KOPT-K1 (cell line): ENCODE measurements at regions not wholly inside any gene's neighbourhood (a gene's known extent, or its start where the extent isn't known, plus 50 kb on each side); places are given as distances from the start of the nearest gene placed in this dataset.

ENCODE experiments used
- H3K27ac ChIP-seq: fragments of 200-600 bp; sonication (generic); 2 replicates; pipeline ENCODE4 v1.5.1; 2016; ENCODE audit warnings: antibody characterized with exemption, mild to moderate bottlenecking, low read depth, low read length; ENCODE audit not compliant: poor library complexity, severe bottlenecking
- H3K36me3 ChIP-seq: fragments of 200-600 bp; sonication (generic); 2 replicates; pipeline ENCODE4 v1.5.1; 2017; ENCODE audit warnings: antibody characterized with exemption, mild to moderate bottlenecking, low read length, moderate library complexity; ENCODE audit not compliant: insufficient read depth
- H3K9me3 ChIP-seq: fragments of 200-600 bp; sonication (generic); 2 replicates; pipeline ENCODE4 v1.5.1; 2017; ENCODE audit warnings: antibody characterized with exemption, low read length, mild to moderate bottlenecking; ENCODE audit not compliant: insufficient read depth, poor library complexity, severe bottlenecking

DNA sequence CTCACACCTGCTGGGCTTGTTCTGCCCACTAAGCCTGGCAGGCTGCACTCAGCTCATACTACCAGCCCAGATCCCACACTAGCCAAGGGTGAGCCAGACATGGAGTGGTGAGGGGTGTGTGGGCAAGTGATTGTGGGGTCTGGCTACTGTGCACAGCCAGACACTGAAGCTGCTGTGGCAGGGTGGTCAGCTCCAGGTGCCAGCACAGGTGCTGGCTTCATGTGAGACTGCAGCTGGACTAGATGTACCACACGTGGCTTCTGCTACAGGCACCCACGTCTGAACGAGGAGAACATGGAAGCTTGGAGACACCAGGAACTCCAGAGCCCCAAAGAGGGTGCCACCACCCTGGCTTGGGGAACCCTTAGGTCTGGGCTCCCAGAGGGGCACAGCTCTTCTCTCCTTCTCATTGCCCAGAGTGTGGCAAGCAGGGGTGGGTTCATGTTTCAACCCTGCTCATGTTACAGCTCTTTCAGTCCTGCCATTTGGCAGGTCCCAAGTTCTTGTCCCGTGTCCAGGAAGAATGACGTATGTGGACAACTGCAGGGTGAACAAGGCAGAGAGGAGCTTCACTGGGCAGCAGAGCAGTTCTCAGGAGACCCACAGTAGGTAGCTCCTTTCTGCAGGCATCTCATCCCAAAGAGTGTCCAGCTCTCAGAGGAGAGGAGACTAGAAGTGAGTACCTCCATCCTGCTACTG, 1624.2 kb upstream of the TMEFF2 start:
- H3K27ac ChIP-seq, result no peak overlapping the region

DNA sequence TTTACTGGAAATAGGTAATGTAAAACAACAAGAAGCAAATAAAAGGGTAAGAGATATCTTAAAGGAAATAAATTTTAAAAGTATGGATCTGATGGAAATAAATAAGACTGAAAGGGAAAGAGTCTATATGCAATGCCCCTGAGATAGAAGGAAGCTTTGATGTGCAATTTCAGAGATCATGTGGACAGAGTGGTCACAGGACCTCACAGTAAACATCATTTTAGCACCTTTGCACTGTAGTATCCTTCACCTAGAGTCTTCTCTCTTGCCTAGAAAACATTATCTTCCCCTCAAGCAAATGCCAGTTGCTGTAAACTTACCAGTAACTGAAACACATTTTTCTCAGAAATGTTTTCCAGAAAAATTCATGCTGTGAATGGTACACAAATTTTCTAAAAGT, 1621.3 kb upstream of the TMEFF2 start:
- Histone ChIP-seq H3K27ac (no peak overlapping the region), H3K9me3 (peaks cover 17% of the 10 kb centered on the region), H3K36me3 (no peaks in the 10 kb centered on the region)

More for the DNA sequence above, 1624.2 kb upstream of the TMEFF2 start:
- no peaks in the 10 kb centered on the region for H3K36me3 ChIP-seq
- H3K9me3 ChIP-seq, result peaks cover 17% of the 10 kb centered on the region

DNA sequence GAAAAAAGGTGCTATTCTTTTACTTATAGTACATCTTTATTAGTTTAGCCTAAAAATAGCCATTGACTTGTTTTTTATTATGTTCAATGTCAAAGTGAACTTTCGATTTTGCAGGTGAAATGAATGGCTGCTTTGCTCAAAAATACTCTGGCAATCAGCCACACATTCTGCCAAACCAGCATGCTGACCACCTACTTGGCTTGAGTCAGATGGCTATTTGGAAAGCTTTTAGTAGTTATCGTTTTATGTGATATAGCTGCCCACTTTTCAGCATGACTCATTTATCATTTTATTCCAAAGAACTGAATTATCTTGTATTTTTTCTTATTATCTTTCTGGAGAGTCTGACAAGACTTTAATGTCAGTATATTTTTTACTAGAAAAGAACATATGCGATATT, 1615.8 kb upstream of the TMEFF2 start:
- H3K27ac ChIP-seq, result no peak overlapping the region
- no peaks in the 10 kb centered on the region for H3K36me3 ChIP-seq

DNA sequence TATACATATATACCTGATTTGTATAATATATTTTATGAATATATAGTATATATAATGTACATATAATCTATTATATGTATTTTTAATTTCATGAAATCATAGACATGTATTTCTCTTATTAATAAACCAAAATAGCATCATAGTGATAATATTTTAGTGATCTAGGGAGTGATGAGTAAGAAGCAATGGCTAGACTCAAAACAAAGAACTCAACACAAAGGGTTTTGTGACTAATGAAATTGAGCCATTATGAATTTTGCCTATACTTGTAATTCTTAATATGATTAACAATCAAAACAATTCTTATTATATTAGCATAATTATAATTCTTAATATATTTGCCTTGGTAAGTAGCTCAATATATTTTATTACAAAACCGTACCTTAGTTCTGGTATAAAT, 1614.1 kb upstream of the TMEFF2 start:
- H3K9me3 ChIP-seq, result no peaks in the 10 kb centered on the region
- no peaks in the 10 kb centered on the region for H3K36me3 ChIP-seq
- H3K27ac ChIP-seq, result no peak overlapping the region

More for the DNA sequence above, 1615.8 kb upstream of the TMEFF2 start:
- no peaks in the 10 kb centered on the region for H3K9me3 ChIP-seq

DNA sequence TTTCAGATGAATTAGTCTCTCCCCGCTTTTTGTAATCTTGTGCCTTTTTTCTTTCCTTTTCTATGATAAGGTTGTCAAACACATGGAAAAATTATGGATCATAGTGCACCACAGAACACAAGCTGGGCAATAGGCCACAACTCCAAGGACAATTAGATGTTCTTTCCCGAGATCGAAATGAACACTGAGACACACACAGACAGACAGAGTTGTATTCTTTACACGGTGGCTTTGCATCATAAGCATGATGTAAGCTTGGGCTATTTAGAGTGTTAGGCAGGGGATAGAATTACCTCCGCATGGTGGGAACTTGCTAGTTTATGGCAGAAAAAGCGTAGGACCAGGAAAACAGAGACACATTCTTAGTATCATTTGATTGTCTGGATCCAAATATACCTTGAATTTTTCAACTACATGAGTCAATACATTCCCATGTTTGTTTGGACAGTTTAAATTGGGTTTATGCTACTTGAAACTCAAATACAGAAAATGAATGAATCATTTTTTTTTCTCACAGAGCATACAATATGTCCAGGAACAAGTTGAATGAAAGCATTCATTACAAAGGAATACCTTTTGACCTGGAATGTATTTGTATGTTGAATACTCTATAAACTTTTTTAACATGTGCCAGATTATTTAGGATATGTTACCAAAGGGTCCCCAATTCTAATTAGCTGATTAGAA, 1611.5 kb upstream of the TMEFF2 start:
- Histone ChIP-seq H3K36me3 (no peaks in the 10 kb centered on the region), H3K9me3 (no peaks in the 10 kb centered on the region), H3K27ac (no peak overlapping the region)

DNA sequence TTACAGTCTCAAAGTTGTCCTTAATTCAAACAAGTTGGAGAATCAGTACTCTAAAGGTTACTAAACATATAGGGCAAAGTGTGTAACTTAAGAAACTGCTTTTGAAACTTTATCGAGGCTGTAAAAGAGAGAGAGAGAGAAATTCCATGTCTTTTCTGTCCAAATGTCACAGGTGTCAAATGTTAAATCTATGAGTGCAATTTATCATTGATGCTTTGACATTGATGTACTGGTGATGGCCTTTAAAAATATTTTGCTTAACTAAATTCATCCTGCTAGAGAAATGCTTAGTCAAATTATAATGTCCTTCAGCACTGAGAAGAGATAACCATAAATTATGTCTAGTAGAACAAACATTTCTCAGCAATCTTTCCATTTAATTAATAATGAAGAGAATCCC, 1602.1 kb upstream of the TMEFF2 start:
- Histone ChIP-seq H3K27ac (no peak overlapping the region), H3K9me3 (no peaks in the 10 kb centered on the region), H3K36me3 (no peaks in the 10 kb centered on the region)

DNA sequence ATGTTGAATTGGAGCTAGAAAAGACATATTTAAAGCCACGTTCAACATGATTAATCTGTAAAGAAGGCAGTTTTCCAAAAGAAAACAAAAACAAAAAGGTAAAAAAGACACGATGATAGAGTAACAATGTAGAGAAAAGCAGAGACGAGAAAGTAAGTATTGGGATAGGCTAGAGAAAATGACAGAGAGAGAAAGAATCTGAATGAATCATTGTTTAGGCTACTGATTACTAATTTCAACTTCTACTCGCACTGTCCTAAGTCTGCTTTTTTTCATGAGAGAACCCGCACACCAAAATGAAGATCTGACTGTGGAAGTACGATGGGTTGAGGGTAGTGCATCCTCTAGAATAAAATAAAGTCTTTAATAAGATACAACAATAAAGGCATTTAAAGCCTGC, 1599.2 kb upstream of the TMEFF2 start:
- Histone ChIP-seq H3K27ac (no peak overlapping the region), H3K36me3 (no peaks in the 10 kb centered on the region), H3K9me3 (no peaks in the 10 kb centered on the region)

DNA sequence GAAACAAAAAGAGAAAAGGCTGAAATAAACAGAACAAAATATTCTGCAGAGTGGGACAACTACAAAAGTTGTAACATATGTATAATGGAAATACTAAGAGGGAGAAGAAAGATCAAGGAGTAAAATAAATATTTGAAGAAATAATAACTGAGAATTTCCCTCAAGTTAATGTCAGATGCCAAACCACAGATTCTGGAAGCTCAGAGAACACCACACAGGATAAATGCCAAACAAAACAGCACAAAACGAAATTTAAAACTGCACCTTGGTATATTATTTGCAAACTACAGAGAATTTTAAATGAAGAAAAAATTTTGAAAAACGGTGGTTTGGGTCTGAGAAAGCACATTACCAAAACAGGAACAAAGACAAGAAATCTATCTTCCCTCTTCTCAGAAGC, 1588.9 kb upstream of the TMEFF2 start:
- no peaks in the 10 kb centered on the region for H3K9me3 ChIP-seq
- no peaks in the 10 kb centered on the region for H3K36me3 ChIP-seq
- no peak overlapping the region for H3K27ac ChIP-seq

DNA sequence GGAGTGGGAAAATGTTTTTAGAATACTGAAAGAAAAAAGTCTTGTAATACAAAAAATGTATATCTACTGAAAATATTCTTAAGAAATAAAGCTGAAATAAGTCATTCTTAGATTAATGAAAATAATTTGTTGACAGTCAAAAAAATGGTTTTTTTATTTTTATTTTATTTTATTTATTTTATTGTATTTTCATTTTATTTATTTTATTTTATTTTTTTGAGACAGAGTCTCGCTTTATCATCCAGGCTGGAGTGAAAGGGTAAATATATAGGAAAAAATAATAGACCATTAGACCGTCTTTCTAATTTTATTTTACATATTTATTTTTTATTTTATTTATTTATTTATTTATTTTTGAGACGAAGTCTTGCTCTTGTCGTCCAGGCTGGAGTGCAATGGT, 1583.6 kb upstream of the TMEFF2 start:
- Histone ChIP-seq H3K27ac (no peak overlapping the region), H3K36me3 (no peaks in the 10 kb centered on the region), H3K9me3 (no peaks in the 10 kb centered on the region)

DNA sequence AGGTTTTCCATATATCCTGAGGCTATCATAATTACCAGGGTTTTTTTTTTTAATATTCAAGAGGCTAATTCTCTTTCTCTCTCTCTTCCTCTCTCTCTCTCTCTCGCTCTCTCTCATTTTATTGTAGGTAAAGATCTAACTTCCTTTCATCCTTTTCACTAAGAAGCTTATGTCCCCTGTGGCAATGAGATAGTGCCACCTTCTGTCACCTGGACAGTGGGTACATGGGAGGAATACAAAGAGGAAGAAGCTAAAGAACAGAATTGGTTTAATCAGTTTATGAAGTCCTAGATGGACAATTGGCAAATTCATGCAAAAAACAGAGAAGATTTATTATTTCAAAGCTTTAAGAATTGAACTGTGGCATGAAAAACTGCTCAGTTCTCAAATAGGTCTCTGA, 1582.3 kb upstream of the TMEFF2 start:
- Histone ChIP-seq H3K27ac (no peak overlapping the region), H3K36me3 (no peaks in the 10 kb centered on the region), H3K9me3 (no peaks in the 10 kb centered on the region)

DNA sequence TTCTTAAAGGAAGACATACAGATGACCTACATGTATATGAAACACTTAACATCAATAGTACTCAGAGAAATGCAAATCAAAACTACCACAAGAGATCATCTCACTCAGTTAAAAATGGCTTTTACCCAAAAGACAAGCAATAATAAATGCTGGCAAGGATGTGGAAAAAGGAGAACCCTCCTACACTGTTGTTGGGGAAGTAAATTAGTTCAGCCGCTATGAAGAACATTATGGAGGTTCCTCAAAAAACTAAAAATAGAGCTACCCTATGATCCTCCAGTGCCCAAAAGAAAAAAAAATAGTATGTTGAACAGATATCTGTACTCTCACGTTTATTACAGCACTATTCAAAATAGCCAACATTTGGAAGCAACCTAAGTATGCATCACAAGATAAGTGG, 1579.4 kb upstream of the TMEFF2 start:
- Histone ChIP-seq H3K36me3 (no peaks in the 10 kb centered on the region), H3K27ac (no peak overlapping the region), H3K9me3 (no peaks in the 10 kb centered on the region)

DNA sequence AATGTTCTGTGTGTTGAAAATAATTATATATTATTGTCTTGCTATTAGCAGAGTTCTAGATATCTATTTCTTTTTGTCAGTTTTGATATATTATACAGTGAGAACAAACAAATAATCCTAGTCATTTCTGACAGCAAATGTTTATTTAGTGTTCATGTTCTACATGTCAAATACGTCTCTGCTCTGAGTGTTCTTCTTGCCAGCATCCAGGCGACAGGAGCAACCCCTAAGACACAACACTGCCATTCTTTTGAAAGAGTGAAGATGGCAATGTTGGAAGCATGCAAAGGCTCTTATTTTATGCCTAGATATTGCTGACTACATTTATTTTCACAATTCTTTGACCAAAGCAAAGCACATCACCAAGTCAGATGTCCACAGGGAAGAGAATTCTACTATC, 1556.6 kb upstream of the TMEFF2 start:
- Histone ChIP-seq H3K36me3 (no peaks in the 10 kb centered on the region), H3K9me3 (no peaks in the 10 kb centered on the region), H3K27ac (no peak overlapping the region)

DNA sequence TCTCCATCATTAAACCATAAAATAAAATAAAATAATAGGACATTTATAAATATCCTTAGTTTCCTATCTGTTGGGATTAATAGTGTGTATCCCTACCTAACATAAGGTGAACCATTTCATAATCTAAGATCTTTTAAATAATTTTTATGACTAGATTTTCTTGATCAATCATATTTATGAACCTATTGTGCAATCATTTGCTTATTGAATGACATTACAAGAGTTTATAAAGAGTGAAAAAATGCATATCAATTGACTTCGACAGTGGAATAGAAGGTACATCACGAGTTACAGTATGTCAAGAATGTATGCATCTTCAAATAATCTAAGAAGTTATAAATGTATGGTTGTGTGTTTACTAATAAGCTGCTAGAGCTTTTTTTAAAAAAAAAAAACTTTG, 1554.8 kb upstream of the TMEFF2 start:
- no peaks in the 10 kb centered on the region for H3K36me3 ChIP-seq
- no peak overlapping the region for H3K27ac ChIP-seq

DNA sequence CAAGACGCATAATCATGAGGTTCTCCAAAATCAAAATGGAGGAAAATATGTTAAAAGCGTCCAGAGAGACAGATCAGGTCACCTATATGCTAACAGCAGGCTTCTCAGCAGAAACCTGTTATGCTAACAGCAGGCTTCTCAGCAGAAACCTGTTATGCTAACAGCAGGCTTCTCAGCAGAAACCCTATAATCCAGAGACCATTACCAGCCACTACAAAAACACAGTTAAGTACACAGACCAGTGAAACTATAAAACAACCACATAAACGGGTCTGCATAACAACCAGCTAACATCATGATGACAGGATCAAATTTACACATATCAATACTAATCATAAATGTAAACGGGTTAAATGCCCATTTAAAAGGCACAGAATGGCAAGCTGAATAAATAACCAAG, 1548.4 kb upstream of the TMEFF2 start:
- H3K9me3 ChIP-seq, result peaks cover 3% of the 10 kb centered on the region
- no peak overlapping the region for H3K27ac ChIP-seq
- H3K36me3 ChIP-seq, result no peaks in the 10 kb centered on the region

More for the DNA sequence above, 1554.8 kb upstream of the TMEFF2 start:
- H3K9me3 ChIP-seq, result no peaks in the 10 kb centered on the region

DNA sequence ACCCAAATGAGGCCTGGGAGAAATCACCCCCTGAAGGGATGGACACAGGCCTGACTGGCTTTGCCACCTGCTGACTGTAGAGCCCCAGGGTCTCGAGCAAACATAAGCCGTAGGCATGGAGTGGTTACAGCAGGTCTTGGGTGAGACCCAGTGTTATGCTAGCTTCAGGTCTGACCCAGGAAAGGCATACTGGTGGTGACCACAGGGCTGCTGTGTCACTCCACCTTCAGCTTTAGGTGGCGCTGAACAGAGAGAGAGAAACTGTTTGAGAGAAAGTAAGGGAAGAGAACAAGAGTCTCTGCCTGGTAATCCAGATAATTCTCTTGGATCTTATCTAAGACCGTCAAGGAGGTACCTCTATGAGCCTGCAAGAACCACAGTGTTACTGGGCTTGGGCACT, 1544.2 kb upstream of the TMEFF2 start:
- H3K36me3 ChIP-seq, result no peaks in the 10 kb centered on the region
- peaks cover 8% of the 10 kb centered on the region for H3K9me3 ChIP-seq
- H3K27ac ChIP-seq, result no peak overlapping the region

DNA sequence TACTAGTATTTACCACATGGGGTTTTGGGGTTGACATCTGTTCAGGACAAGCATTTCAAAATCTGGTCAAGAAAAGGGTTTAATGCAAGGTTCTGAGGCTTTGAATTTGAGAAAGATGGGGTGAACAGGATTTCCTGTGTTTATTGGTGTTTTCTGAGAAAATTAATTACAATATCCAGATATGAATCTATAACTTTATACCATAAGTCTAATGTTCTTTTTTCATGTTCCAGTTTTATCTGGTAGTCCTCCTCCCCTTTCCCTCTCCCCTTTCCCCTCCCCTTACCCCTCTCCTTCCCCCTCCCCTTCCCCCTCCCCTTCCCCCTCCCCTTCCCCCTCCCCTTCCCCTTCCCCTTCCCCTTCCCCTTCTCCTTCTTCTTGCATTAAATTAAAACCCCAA, 1518.2 kb upstream of the TMEFF2 start:
- Histone ChIP-seq H3K9me3 (no peaks in the 10 kb centered on the region), H3K27ac (no peak overlapping the region), H3K36me3 (no peaks in the 10 kb centered on the region)
